ENCODE measurements at regions not wholly inside any gene's neighbourhood (a gene's known extent, or its start where the extent isn't known, plus 50 kb on each side); places are given as distances from the start of the nearest gene placed in this dataset.

DNA sequence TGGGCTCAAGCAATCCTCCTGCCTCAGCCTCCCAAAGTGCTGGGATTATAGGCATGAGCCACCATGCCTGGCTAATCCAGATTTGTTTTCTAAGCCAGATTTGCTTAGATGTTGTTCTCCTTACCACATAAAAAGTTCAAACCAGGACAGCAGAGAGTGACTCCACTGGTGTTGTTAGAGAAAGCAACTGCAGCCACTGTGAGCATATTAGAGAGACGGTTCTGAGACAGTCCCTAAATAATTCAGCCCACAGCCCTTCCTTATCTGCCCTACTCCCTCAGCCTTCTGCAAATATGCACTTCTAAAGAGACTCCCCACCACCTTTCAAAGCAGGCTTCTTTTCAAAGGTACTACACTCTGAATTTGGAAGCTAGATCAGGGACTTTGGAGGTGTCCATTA is 96.1 kb downstream of the DRD1 start:
- TF ChIP-seq CTCF (conservative IDR thresholded peaks at IDR 0.05; ENCODE audit: low read length), result no peak
- no peak for TF ChIP-seq EZH2phosphoT487 (IDR thresholded peaks at IDR 0.05; ENCODE audit: borderline replicate concordance)
